NB4 (cell line): ENCODE measurements at regions not wholly inside any gene's neighbourhood (a gene's known extent, or its start where the extent isn't known, plus 50 kb on each side); places are given as distances from the start of the nearest gene placed in this dataset.

Experiments
- DNase-seq: peaks from one replicate; pipeline ENCODE4 v3.0.0; 2010; ENCODE audit warnings: low read depth
- H3K4me3 ChIP-seq: one replicate; pipeline ENCODE4 v1.5.1; 2011; ENCODE audit warnings: mild to moderate bottlenecking, low read depth, low read length, moderate library complexity
- CTCF ChIP-seq: IDR thresholded peaks from one replicate; pipeline ENCODE4 v1.5.1; 2012; ENCODE audit warnings: low read depth, low read length
- MAX ChIP-seq: IDR thresholded peaks from 2 replicates; pipeline ENCODE4 v1.6.1; 2011; ENCODE audit warnings: low read depth, low read length
- MYC ChIP-seq: IDR thresholded peaks from 2 replicates; pipeline ENCODE4 v1.6.1; 2011; ENCODE audit warnings: low read depth, low read length
- POLR2A ChIP-seq: IDR thresholded peaks from 2 replicates; pipeline ENCODE4 v1.6.1; 2011; ENCODE audit warnings: mild to moderate bottlenecking; ENCODE audit not compliant: insufficient read length; ENCODE audit errors: extremely low read depth

- no peak for DNase-seq
- H3K4me3 ChIP-seq, result no peak overlapping the region
- TF ChIP-seq POLR2A (no peak), CTCF (no peak), MAX (no peak), MYC (no peak)
These were observed 2131.7 kb downstream of the ARAP2 start for GRCh38 chr4:34112573-34112972.

GRCh38 chr4:34138385-34138784 lies 2105.9 kb downstream of the ARAP2 start:
- H3K4me3 ChIP-seq, result no peak overlapping the region
- TF ChIP-seq MYC (no peak), POLR2A (no peak), MAX (no peak), CTCF (no peak)
- DNase-seq, result no peak

- no peak for DNase-seq
- TF ChIP-seq POLR2A (no peak), MAX (no peak), MYC (no peak)
- H3K4me3 ChIP-seq, result no peak overlapping the region
These were observed 2105.0 kb downstream of the ARAP2 start for GRCh38 chr4:34139346-34139745.

- TF ChIP-seq CTCF (no peak), MAX (no peak), POLR2A (no peak), MYC (no peak)
- no peak for DNase-seq
- H3K4me3 ChIP-seq, result no peak overlapping the region
These were observed 2095.9 kb downstream of the ARAP2 start for GRCh38 chr4:34148322-34148908.

GRCh38 chr4:34157547-34157946 lies 2086.8 kb downstream of the ARAP2 start:
- no peak for TF ChIP-seq MYC
- TF ChIP-seq POLR2A, result no peak
- TF ChIP-seq MAX, result no peak
- no peak for TF ChIP-seq CTCF
- DNase-seq, result no peak

GRCh38 chr4:34158878-34159277 lies 2085.4 kb downstream of the ARAP2 start:
- TF ChIP-seq MAX, result no peak
- TF ChIP-seq POLR2A, result no peak
- TF ChIP-seq MYC, result no peak
- TF ChIP-seq CTCF, result no peak
- H3K4me3 ChIP-seq, result no peak overlapping the region
- no peak for DNase-seq

More at GRCh38 chr4:34157547-34157946, 2086.8 kb downstream of the ARAP2 start:
- H3K4me3 ChIP-seq, result no peak overlapping the region
